DND-41 (cell line): ENCODE measurements at regions not wholly inside any gene's neighbourhood (a gene's known extent, or its start where the extent isn't known, plus 50 kb on each side); places are given as distances from the start of the nearest gene placed in this dataset.
A peak's percentile ranks its signal among the peaks of the same experiment; 100 is the strongest.

ENCODE experiments used
- CTCF ChIP-seq: IDR thresholded peaks from 2 replicates; pipeline ENCODE4 v1.5.1; 2012; ENCODE audit warnings: borderline replicate concordance, low read length, moderate library complexity, mild to moderate bottlenecking; ENCODE audit not compliant: poor library complexity, severe bottlenecking; ENCODE audit errors: extremely low read depth
- EZH2 ChIP-seq: IDR thresholded peaks from 3 replicates; pipeline ENCODE4 v1.6.1; 2012; ENCODE audit warnings: borderline replicate concordance, low read depth, mild to moderate bottlenecking, moderate library complexity, low read length, inconsistent platforms; ENCODE audit not compliant: severe bottlenecking

GRCh38 chr12:39103552-39104165 is 198.3 kb upstream of the CPNE8 start:
- peak; percentile 72 for TF ChIP-seq CTCF
- no peak for TF ChIP-seq EZH2
